GM12891 (cell line): ENCODE measurements at regions not wholly inside any gene's neighbourhood (a gene's known extent, or its start where the extent isn't known, plus 50 kb on each side); places are given as distances from the start of the nearest gene placed in this dataset.

Experiments used
- PAX5 ChIP-seq: IDR thresholded peaks from 2 replicates; pipeline ENCODE4 v1.6.1; 2011; ENCODE audit warnings: low read length, moderate library complexity, mild to moderate bottlenecking; ENCODE audit not compliant: insufficient read depth, severe bottlenecking
- POLR2A ChIP-seq: IDR thresholded peaks from 2 replicates; pipeline ENCODE4 v1.6.1; 2011; ENCODE audit warnings: low read depth, low read length, control low read depth
- POLR2AphosphoS5 ChIP-seq: IDR thresholded peaks from 2 replicates; pipeline ENCODE4 v1.6.1; 2011; ENCODE audit warnings: low read depth, low read length, control low read depth
- POU2F2 ChIP-seq: IDR thresholded peaks from 2 replicates; pipeline ENCODE4 v1.6.1; 2011; ENCODE audit warnings: low read depth, mild to moderate bottlenecking, control low read depth, low read length, moderate library complexity
- SPI1 ChIP-seq: IDR thresholded peaks from 2 replicates; pipeline ENCODE4 v1.6.1; 2011; ENCODE audit warnings: low read depth, low read length, control low read depth
- TAF1 ChIP-seq: IDR thresholded peaks from 2 replicates; pipeline ENCODE4 v1.6.1; 2011; ENCODE audit warnings: low read depth, low read length, control low read depth

DNA sequence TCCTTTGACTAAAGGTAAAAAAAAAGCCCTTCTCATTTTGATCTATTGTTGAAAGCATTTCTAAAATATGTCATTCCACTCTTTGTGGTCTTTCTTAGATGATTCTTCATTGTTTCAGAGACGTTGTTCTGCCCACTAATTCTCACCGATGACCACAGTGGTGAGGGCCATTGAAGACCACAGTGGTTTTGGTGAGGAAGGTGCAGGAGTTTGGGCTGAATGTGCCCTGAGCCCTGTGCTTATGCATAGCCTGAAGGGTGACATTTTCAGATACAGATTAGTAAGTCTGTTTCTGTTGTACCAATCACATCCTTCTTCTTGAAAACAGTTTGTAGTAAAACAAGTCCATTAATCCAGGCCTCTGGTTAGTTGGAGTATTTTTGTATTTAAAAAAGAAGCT lies 251.3 kb upstream of the ATP5MC3 start:
- no peak for TF ChIP-seq TAF1
- no peak for TF ChIP-seq POLR2A
- no peak for TF ChIP-seq SPI1
- no peak for TF ChIP-seq POLR2AphosphoS5
- no peak for TF ChIP-seq POU2F2
- TF ChIP-seq PAX5, result no peak
